Neutrophil (primary cell): ENCODE measurements at regions not wholly inside any gene's neighbourhood (a gene's known extent, or its start where the extent isn't known, plus 50 kb on each side); places are given as distances from the start of the nearest gene placed in this dataset.

ENCODE experiments used
- H3K27ac ChIP-seq: fragments of 200-600 bp; sonication (generic); 2 replicates; pipeline ENCODE4 v1.5.1; 2016; ENCODE audit warnings: mild to moderate bottlenecking, moderate library complexity
- H3K27me3 ChIP-seq: fragments of 200-600 bp; sonication (generic); 2 replicates; pipeline ENCODE4 v1.6.0; 2016; ENCODE audit warnings: mild to moderate bottlenecking
- H3K36me3 ChIP-seq: fragments of 200-600 bp; sonication (generic); 2 replicates; pipeline ENCODE4 v1.5.1; 2017
- H3K4me1 ChIP-seq, 2 experiments: fragments of 200-600 bp in 1 of 2; sonication (generic) in 1 of 2; 1 replicate in 1 of 2; 2 replicates in 1 of 2; pipeline versions ENCODE4 v1.5.1 to v1.6.1; 2013 to 2016; ENCODE audit warnings: low read depth in 1 of 2, low read length in 1 of 2, mild to moderate bottlenecking in 1 of 2, moderate library complexity in 1 of 2; ENCODE audit not compliant: control insufficient read depth in 1 of 2, insufficient read depth in 1 of 2
- H3K4me3 ChIP-seq, 2 experiments: fragments of 200-600 bp in 1 of 2; sonication (generic) in 1 of 2; 1 replicate in 1 of 2; 2 replicates in 1 of 2; pipeline ENCODE4 v1.5.1; 2013 to 2016; ENCODE audit warnings: low read depth in 1 of 2, low read length in 1 of 2, mild to moderate bottlenecking in 1 of 2, moderate library complexity in 1 of 2
- H3K9me3 ChIP-seq: fragments of 200-600 bp; sonication (generic); 2 replicates; pipeline ENCODE4 v1.5.1; 2016
- CTCF ChIP-seq: fragments of 200-600 bp; sonication (generic); IDR thresholded peaks from 2 replicates; pipeline ENCODE4 v1.5.1; 2016; ENCODE audit warnings: antibody characterized with exemption

DNA sequence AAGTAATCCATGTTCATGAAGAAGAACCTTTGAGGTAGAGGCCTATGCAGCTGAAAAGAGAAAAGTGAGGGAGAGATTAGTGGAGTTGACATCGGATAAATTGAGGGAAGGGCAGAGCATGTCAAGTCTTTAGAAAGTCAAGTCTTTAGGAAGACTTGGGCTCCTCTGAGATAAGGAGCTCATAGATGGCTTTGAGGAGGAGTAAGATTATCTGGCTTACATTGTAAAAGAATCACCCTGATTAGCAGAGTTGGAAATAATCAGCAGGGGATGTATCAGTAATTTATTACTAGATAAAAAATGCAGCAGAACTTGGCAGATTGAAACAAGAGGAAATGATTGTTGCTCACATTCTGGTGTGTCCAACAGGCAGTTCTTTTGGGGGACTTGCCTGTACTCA lies 727.2 kb upstream of the WWC1 start:
- Histone ChIP-seq H3K36me3 (no peaks in the 10 kb centered on the region), H3K9me3 (no peaks in the 10 kb centered on the region), H3K4me1 (no peaks in the 10 kb centered on the region), H3K27me3 (no peaks in the 10 kb centered on the region), H3K27ac (no peak overlapping the region), H3K4me3 (no peak overlapping the region)
- no peak for TF ChIP-seq CTCF

- Histone ChIP-seq H3K9me3 (no peaks in the 10 kb centered on the region), H3K4me1 (no peaks in the 10 kb centered on the region)
Measured at GRCh38 chr5:167565189-167565954, 726.1 kb upstream of the WWC1 start.

GRCh38 chr5:167570431-167570830 lies 721.0 kb upstream of the WWC1 start:
- Histone ChIP-seq H3K27me3 (peaks cover 37% of the 10 kb centered on the region), H3K4me1 (no peaks in the 10 kb centered on the region), H3K9me3 (no peaks in the 10 kb centered on the region), H3K36me3 (no peaks in the 10 kb centered on the region), H3K4me3 (no peak overlapping the region), H3K27ac (no peak overlapping the region)
- no peak for TF ChIP-seq CTCF

More at GRCh38 chr5:167565189-167565954, 726.1 kb upstream of the WWC1 start:
- H3K27me3 ChIP-seq, result no peaks in the 10 kb centered on the region
- H3K4me3 ChIP-seq, result no peak overlapping the region
- H3K36me3 ChIP-seq, result no peaks in the 10 kb centered on the region
- no peak overlapping the region for H3K27ac ChIP-seq
- no peak for TF ChIP-seq CTCF

DNA sequence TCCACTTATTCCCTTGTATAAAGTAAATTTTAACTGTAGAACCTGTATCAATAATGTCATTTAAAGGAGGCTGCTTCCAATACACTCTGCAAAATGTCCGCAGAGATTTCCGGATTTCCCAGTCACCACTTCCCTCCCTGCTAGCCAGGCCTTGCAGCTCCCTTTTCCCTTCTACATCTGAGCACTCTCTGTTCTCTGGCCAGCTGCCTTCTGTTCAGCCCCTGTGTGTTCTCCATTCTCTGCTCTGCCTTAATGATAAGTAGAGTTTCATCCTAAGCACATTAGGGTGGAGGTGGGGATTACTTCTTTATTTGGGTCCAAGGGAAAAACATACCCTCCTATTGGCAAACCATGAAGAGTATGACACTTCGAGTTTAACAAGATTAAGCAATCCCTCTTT lies 719.6 kb upstream of the WWC1 start:
- TF ChIP-seq CTCF, result no peak
- H3K4me1 ChIP-seq, result no peaks in the 10 kb centered on the region
- peaks cover 43% of the 10 kb centered on the region for H3K27me3 ChIP-seq
- H3K36me3 ChIP-seq, result no peaks in the 10 kb centered on the region
- H3K9me3 ChIP-seq, result no peaks in the 10 kb centered on the region
- H3K4me3 ChIP-seq, result no peak overlapping the region
- H3K27ac ChIP-seq, result no peak overlapping the region

- TF ChIP-seq CTCF, result no peak
- H3K27ac ChIP-seq, result no peak overlapping the region
- no peaks in the 10 kb centered on the region for H3K4me1 ChIP-seq
- no peak overlapping the region for H3K4me3 ChIP-seq
- peaks cover 43% of the 10 kb centered on the region for H3K27me3 ChIP-seq
- no peaks in the 10 kb centered on the region for H3K36me3 ChIP-seq
- no peaks in the 10 kb centered on the region for H3K9me3 ChIP-seq
Measured at GRCh38 chr5:167573370-167574127, 717.9 kb upstream of the WWC1 start.
